NCI-H2196 (cell line): ENCODE measurements at regions not wholly inside any gene's neighbourhood (a gene's known extent, or its start where the extent isn't known, plus 50 kb on each side); places are given as distances from the start of the nearest gene placed in this dataset.

Source experiments
- DNase-seq: peaks from one replicate; lab custom pipeline; 2025; ENCODE audit not compliant: unreplicated experiment; lab: John Stamatoyannopoulos, UW

DNA sequence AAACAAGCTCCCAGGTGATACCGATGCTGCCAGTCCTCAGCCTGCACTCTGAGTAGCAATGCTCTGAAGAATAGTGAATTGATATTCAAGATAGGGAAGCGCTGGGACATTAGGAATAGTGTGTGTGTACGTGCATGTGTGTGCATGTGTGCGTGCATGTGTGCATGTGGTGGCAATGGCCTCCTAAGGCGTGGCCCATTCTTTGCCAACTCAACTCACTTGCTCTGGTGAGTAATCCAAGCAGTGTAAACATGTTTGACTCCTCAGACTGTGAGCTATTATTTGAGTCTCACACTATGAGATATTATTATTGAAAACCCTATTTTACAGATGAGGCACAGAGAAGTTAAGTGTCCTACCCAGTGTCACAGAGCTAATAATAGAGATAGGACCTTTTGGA, 186.6 kb downstream of the RAB11FIP2 start:
- no peak for DNase-seq

DNA sequence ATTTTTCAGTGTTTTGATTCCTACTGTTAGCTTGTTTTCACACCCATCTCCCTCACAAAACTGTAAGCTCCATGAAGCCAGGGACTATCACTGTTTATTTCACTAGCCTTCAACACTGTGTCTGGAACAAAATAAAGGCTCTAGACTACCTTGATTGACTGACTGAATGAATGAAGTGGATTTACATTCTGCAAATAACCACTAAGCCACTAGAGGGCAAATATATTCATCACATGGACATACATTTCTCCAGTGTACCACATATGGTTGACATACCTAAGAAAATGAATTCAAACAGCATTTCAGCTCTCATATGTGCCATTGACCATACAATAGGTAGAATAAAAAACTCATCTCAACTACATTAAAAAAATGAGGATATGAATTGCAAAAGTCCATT, 185.9 kb downstream of the RAB11FIP2 start:
- no peak for DNase-seq

DNA sequence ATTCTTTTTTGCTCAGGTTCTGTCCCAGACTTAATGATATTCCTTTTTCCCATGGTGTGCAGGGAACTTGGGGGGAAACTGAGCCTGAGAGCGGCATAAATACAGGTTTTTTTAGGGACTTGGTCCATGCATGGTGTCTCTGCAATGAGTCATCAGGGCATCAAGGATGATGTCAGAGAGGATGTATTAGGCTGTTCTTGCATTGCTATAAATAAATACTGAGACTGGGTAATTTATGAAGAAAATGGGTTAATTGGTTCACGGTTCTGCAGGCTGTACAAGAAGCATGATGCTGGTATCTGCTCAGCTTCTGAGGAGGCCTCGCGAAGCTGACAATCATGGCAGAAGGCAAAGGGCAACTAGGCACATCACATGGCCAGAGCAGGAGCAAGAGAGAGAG, 185.4 kb downstream of the RAB11FIP2 start:
- no peak for DNase-seq

DNA sequence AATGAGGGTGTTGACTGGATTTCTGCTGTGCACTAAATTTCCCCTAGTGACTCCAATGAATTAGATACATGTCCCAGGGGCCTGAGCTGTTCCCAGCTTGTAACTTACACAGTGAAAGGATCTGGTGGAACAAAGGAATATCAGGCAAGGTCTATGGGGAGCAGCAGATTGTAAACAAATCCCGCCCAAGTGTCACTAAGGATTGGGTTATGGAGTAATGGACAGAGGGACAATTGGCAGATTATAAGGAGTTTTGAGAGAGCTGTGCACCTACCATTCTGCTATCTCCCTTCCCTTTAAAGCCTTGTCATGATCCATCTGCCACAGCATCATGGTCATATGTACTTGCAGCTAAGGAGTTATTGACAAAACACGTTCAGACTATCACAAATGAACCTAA, 183.0 kb downstream of the RAB11FIP2 start:
- DNase-seq, result no peak

DNA sequence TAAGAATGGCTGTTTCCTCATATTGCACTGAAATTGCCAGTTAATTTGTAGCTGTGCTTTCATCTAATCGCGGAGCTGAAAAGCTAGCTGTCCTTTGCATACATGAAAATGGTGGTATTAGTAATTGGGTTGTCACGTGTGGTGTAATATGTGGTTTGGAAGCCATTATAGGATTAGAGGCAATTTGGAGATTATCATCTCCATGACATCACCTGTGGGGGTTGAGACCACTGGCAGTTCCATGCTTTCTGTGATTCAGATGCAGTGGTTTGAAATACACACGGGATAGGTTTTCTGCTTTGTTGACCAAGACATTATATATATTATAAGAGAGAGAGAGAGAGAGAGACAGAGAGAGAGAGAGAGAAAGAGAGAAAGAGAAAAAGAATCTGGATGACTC, 180.8 kb downstream of the RAB11FIP2 start:
- DNase-seq, result no peak

DNA sequence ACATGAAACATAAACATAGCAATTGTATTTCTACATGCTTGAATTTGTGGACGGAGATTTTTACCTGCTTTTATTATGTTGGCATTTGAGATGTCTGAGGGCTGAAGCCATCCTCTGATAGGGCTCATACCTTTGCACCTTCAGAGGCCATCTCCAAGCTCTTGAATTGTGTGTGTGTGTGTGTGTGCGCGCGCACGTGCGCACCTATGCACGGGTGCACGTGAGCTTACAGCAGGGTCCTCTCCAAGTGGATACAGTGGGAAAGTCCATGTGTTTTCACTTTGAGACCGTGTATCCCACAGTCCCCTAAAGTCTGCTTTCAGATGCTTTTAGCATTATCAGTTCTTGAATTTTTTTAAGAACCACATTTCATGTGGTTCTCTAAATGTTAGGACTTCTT, 178.6 kb downstream of the RAB11FIP2 start:
- no peak for DNase-seq

DNA sequence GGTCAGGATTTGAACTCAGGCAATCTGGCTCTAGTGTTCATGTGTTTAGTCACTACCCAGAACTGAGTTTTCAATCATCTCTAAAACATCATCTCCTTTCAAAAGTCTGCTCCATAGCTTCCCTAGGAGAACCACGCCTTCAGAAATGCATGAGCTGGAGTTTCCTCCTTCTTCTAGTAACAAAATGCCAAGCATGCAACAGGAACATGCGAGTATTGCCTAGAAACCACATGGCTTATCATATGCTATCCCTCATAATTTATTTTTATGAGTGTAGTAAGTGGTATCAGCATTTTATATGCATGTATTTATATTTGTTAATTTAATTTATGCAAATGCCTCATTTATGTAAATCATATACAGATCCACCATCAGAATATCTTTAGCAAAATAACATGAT, 170.9 kb downstream of the RAB11FIP2 start:
- DNase-seq, result no peak

DNA sequence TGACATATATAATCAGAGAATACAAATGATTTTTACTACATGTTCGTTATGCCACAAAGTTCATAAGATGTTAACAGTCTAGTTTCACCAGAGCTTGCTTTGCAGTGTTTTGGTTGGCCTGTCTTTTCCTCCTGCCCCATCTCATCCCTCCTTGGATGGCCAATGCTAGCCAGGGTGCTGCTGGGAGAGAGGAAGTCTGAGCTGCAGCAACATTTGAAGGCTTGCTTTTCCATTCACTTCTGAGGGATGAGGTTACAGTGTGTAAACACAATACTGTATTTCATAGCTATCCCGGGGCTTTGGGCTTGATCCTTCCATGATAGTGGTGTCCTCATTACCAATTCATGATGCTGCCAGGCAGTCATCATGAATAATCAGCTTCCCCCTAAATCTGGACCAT, 170.5 kb downstream of the RAB11FIP2 start:
- no peak for DNase-seq

DNA sequence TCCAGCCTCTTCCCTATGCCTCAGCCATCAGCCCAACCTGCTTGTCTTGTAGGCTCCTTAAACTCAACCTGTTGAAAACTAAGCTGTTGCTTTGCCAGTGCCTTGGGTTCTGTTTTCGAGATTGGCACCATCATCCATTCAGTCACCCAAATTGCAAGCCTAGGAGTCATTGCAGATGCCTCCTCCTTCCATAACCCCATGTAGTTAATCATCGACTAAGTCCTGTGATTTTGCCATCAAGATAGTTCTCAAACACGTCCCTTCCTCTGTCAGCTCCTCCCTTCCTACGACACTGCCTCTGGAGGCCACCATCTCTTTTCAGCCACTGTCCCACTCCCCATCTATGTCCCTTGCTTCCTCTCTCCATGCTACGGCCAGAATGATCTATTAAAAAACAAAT, 168.1 kb downstream of the RAB11FIP2 start:
- no peak for DNase-seq

DNA sequence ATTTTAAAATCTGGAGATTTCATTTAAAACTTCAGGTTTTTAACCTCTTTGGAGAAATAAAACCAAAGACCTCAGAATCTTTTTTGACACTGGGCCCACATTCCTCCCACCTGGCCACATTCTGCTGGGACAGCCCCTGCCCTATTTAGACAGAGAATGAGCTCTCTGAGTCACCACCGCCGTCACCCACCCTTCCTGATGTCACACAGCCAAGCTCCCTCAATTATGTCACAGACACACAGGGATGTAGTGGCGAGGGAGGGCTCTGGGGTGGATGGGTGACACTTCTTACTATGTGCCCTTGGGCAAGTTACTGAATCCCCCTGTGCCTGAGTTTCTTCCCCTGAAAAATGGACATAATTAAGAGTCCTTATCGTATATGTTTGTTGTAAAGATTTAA, 162.6 kb downstream of the RAB11FIP2 start:
- no peak for DNase-seq

DNA sequence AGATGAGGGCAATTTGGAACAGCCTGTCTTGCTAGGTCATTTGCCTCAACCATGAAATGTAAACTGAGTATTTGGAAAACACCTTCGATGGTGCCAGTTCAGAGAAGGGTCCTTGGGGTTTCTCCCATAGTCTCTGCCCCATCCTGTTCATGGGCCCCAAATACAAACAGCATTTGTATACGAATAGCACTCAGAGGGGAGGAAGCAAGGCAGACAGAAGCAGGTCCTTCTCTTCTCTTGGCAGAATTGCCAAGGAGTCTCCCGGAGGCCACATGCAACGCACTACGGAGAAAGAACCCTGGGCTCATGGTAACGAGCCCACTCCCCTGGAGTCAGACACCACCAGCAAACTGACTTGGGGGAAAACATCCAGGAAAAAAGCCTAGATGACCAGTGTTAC, 162.1 kb downstream of the RAB11FIP2 start:
- DNase-seq, result no peak

DNA sequence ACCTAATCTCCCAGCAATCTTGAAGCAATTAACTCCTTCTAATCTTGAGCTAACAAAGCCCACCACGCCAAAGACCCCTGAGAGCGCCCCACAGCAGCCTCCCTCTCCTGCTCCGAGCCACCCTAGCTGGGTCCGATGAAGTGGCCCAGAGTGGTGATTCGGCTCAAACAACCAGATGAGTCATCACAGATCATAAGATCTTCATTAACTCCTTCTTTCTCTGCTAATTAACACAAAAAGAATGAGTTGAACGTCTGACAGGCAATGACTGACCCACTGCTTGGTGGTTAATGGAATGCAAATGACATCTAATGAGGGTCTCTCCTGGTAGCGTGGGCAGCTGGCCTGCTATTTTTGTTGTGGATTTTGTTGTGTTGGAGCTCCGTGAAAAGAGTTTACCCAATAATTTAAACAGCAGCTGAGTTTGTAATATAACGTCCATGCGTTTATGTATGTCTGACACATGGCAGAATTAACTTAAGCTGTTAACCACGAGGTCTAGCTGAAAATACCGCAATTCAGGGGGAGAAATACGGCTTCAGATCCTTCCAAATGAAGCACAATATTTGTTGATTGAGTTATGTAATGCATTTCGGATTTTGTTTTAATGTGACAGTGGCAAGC, 161.4 kb downstream of the RAB11FIP2 start:
- DNase-seq, result no peak

DNA sequence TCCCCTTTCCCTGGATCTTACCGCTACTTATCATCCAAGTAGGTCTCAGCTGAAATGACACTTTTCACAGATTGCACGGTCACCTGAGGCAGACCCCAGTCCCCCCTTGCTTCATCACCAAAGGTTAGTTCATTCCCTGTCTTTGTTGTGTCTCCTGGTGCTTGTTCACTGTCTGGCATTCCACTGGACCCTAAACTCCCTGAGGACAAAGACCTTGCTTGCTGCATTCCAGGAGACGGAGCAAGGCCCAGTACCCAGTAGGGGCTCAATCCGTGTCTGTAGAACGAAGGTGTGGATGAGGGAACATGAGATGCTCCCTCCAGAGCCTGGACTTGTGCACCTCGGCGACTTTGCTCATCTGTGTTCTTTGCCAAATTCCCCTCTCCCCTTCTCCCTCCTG, 160.0 kb downstream of the RAB11FIP2 start:
- no peak for DNase-seq

DNA sequence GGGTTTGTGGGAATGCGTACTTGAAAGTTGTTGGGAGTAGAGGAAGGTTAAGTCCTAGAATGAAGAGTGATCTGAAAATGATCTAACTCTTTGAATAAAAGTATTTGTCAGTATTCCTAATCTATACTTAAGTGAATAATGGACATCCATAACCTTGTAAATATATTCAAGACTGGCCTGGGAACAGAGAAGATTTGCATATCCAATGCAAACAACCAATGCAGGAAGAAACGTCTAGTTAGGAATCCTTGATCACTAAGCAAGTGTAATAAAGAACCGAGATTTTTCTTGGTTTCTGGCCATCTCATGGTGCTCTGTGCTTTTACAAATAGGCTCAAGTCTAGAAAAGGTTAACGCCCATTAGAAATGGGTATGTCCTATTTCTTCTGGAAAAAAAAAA, 157.1 kb downstream of the RAB11FIP2 start:
- DNase-seq, result no peak

DNA sequence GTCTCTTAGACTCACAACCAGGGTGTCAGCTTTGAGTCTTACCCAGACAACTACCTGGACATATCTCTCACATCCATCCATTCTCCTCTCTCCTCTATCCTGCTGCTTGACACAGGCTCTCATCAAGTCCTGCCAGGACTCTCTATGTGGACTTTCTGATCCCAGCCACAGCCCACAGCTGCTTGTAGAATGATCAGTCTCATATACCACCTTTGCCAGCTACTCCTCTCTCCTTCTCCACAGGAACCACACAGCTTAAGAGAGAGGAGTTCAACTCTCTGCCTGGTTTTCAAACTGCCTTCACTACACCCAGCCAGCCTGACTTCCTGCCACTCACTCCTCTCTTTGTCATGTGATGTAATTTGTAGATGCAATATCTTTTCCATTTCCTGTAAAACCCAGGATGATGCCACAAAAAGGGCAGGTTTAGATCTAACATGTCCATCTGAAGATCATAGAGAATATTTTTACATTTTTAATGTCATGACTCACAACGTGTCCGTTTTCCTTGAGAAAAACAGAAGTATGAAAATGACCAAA, 154.0 kb downstream of the RAB11FIP2 start:
- DNase-seq, result no peak

DNA sequence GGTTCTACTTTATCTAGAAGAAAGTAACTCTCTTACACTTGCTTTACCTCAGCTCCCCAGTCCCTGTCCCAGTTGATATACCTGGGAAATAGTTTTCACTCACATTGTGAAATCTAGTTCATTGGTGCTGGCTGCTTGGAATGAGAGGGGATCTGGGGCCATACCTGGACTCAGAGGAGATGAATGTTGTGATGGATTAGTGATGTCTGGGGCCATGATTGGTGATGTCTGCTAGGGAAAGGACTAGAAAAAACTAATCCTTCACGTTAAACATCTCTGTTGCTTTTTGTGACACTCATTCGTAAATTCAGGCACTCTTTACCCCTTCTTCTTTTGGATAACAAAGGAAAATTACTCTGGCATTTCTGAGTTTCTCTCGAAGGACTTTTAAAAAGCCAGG, 152.4 kb downstream of the RAB11FIP2 start:
- DNase-seq, result no peak

DNA sequence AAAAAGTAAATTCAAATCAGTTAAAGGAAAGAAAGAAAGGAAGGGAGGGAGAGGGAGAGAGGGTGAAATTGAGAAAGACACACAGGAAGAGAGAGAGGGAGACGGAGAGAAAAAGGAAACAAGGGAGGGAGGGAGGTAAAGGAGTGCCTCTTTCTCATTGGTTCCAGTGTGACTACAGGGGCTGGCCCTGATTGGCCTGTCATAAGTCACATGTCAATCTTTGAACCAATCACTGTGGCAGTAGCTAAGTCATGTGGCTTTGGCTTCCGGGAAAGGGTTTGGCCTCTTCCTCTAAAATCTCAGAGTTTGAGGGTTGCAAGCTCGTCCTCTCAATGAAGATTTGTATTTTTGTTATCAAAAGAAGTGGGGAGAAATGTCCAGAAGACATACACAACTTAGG, 150.2 kb downstream of the RAB11FIP2 start:
- no peak for DNase-seq

DNA sequence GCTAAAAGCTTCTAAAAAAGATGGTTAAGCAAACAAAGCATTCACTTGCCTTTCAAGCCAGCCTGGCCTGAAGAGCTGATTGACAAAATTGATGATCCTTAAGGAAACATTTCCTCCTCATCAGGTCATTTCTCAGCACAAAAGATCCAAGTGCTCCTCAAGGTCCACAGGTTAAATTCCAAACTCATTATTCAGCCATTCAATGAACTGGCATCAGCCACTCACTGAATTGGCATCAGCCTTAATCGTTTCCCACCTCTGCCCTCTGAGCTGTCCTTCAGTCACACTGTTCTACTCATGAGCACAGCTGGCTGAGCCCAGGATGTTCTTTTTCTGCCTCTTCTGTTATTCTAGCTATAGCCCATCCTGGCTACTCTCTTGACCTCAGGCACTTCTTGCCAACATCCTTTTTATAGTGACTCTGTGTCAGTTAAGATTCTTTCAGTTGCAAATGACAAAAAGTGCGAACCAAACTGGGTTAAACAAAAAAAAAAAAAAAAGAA, 147.5 kb downstream of the RAB11FIP2 start:
- DNase-seq, result no peak

DNA sequence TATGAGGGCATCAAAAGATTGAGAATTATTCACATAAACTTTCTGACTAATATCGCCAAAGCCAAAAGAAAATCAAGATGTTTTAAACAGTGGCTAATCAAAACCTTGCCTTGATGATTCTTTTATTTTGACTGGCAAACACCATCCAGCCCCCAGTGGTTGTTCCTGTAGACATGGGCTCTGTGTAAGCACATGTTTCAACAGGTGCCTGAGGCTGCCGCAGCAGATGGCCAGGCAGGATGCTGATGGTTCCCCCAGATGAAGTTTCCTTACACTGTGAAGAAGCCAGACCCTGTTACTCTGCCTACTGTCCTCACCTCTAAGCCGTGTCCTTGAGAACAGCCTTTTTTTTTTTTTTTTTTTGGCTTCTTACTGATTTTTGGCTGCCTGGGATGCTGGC, 146.5 kb downstream of the RAB11FIP2 start:
- no peak for DNase-seq

DNA sequence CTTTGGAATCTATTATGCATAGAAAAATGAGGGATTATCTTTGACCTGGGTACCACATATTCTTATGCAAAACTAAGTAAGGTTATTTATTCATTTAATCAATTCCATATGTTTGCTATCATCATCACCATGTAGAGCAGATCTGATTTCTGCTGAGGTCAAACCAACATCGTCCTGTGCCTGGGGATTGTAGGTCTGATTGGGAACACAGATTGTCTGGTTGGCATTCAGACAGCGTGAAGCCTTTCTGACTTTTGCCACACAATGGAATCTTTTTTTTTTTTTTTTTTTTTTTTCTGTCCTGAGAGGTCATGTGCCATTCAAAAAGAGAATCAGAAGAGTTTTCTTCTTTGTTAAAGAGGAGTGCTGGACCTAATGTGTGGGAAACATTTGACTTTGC, 142.9 kb downstream of the RAB11FIP2 start:
- DNase-seq, result no peak

DNA sequence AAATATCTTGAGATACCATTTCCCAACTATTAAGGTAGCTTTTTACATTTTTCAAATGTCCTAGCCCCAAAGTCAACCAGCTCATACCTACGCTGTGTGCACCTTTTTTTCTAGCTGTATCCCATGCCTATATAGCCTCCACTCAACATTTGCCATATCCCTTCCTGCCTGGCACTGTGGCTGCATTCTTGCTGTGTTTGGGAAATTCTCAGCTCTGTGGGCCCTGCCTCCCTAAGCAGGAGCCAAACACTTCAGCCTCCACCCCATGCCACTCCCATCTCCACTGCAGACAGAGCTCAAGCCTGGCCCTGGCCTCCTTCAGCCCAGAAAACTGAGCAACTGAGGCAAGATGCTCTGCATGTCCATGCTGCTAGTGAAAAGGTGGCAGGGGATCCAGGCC, 141.3 kb downstream of the RAB11FIP2 start:
- DNase-seq, result no peak

DNA sequence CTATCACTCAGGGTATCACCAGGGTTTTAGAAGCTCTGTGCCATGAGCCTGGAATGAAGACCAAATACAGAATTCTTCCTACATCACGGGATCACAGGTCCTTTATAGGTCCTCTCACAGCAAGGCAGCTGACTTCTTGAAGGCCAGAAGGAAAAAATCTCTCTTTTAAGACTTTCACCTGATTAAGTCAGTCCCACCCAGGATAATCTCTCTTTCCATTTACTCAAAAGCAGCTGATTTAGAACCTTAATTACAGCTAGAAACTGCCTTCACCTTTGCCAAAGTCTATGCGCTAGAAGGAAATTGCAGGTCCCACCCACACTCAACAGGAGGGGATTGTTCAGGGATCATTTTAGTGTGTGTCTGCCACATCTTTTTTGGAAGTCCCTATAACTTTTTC, 135.1 kb downstream of the RAB11FIP2 start:
- no peak for DNase-seq

DNA sequence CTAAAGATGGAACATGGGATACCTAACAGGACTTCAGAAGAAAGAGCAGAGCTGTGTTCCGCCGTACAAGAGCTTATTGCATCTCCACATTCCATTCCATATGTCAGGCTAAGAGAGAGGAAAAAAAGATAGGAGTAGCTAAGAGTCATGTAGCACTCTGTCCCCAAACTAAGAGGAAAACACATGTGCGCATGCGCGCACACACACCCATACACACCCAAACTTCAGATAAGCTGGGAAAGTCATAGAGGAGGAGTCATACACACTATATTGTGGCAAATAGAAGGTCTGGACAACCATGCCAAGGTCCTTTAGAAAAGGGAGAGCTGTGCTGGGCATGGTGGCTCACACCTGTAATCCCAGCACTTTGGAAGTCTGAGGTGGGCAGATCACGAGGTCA, 132.4 kb downstream of the RAB11FIP2 start:
- no peak for DNase-seq
